HG02642 (cell line): ENCODE measurements at regions not wholly inside any gene's neighbourhood (a gene's known extent, or its start where the extent isn't known, plus 50 kb on each side); places are given as distances from the start of the nearest gene placed in this dataset.
"Not testable (repeated sequence)": the region's sequence is repeated elsewhere in the genome, so short reads cannot be mapped to it uniquely, and the experiment has no call there.

Experiments used
- ATAC-seq: cut with Tn5 transposase; IDR thresholded peaks from one replicate; pipeline ENCODE4 v1.9.1; 2021; ENCODE audit warnings: mild to moderate bottlenecking; ENCODE audit not compliant: unreplicated experiment, poor library complexity

DNA sequence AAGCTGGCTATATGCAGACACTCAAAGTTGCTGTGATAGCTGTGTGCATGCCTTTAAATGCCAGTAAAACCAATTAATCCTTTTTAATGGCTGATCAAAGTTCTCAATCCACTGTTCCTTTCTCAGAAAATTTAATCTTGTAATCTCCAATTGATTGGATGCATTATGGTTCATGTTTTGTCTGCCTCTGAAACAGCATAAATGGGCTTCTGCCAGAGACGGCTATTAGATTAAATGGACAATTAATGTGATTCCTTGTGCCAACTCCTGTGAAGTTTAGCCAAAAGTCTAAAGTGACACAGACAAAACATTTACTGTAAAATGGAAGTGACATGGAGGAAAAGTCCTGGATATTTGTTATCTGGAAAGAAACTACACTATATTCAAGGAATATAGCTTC, 952.5 kb upstream of the FAT3 start:
- ATAC-seq: no peak

DNA sequence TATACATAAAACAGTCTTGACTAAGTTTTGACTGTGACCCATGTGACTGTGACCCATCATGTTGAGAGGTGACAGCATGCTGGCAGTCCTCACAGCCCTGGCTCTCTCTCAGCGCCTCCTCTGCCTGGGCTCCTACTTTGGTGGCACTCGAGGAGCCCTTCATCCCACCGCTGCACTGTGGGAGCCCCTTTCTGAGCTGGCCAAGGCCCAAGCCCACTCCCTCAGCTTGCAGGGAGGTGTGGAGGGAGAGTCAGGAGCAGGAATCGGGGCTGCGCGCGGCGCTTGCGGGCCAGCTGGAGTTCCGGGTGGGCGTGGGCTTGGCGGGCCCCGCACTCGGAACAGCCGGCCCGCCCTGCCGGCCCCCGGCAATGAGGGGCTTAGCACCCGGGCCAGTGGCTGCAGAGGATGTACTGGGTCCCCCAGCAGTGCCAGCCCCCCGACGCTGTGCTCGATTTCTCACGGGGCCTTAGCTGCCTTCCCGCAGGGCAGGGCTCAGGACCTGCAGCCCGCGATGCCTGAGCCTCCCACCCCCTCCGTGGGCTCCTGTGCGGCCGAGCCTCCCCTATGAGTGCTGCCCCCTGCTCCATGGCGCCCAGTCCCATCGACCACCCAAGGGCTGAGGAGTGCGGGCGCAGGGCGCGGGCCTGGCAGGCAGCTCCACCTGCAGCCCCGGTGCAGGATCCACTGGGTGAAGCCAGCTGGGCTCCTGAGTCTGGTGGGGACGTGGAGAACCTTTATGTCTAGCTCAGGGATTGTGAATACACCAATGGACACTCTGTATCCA, 955.9 kb upstream of the FAT3 start:
- not testable (repeated sequence) for ATAC-seq

DNA sequence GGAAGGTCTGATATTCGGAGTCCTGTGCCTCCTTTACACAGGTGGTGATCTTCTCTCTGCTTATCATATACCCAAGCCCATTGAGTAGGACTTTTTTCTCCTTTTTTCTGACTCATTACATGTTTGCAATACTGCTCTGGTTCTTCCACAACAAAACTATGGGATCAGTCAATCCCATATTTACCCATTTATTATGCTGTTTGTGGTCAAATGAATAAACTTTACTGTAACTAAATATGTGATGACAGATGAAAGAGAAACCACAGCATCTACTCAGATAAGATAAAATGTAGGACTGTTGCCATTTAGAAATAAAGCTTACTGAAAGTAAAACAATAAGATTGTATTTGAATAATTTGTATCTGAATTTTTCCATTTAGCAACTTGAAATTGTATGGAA, 958.7 kb upstream of the FAT3 start:
- no peak for ATAC-seq

DNA sequence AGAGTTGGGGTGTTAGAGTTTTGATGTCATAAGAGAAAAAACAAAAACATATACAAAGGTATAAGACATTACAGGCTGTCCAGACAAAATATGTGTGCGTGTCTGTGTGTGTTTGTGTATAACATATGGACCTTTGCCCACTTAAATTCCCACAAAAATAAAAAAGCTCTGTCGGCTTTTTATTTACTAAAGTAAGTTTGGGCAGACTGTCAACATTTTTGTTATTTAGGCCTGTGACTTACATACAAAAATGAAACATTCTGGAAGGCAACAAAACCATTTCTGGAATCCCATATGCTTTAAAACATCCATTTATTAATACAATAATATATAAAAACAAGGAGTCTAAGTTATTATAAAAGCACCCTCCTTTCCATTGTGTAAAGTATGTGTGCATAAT, 960.1 kb upstream of the FAT3 start:
- no peak for ATAC-seq

DNA sequence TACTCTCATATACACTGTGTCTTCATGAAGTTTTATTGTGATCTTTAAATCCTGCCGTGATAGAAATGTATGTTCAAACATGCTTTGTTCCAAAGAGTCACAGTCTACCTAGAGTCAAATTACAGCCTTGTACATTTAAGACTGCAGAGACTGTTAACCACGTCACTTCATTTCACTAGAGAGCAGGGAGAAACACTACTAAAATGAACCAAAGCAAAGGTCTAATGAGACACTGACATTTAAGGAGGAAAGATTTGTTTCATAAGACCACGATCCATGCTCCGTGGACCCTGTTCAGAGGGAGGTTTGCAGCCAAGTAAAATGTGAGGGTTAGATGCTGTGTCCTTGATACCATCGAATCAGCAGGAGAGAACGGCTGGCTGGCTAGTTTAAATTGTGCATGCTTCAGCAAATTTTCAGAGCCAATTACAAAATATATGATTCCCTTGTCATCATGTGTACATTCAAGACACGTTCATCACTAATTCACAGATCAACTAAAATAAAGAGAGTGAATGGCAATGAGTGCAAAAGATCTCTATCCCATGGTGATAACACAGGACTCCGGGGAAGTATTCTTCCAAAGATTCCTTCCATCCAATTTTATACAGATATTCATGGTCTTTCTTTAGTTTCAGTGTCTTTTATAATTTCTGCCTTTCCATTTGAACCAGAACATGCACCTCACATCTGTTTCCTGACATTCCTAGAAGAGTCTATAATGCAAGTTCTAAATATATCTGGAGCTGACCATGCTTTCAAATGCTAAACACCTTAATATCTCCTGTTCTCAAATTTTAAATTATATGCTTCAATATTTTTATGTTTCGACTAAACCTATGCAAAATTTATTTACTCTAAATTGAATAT, 960.9 kb upstream of the FAT3 start:
- ATAC-seq: no peak

DNA sequence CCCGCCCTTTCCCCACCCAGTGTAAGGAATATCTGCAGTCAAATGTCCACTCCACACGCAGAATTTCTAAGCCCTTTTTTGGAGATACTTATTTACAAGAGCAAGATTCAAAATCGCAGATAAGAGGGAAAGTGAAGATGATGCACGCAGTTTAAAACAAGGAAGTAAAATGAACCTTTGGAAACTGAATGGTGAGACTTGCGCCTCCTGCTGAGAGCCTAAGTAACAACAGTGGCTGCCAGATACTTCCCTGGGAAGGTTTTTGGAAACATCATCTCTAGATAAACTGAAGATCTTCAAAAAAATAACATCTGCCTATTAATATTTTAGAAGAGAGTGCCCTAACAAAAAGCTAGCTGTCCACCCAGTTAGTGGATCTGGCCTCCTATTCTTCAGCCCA, 963.1 kb upstream of the FAT3 start:
- ATAC-seq: no peak

DNA sequence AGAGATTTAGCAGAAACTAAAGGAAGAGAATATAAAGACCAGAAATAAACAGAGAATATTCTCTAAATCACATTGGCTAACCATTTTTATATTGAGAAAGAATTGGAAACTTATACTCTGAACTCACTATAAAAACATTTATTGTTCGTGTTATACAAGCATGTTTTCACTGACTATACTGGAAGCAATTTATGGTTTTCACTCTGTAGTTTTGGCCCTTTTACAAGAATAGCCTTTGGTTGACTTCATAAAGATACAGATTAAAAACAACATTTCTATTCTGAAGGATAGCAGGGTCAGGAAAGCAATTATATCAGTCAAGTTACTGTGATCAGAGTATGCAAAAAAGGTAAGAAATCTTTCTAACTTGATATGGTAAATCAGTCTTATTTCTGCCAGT, 965.7 kb upstream of the FAT3 start:
- no peak for ATAC-seq

DNA sequence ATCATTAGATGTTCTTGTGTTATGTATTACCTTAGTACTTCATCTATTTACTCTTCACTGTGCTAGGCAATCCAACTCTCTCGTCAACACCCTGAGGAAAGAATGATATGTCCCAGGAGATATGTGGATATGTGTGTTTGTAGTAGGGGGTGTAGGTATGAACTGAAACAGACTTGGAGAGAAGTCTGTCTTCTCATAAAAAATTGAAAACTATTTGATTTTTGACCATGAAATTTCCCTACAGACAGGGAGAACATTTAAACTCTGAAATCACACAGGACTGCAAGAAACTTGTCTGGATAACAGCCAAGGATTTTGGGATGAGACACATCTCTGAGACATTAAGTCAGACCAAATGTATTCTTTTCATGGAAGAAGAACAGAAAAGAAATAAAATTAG, 967.0 kb upstream of the FAT3 start:
- ATAC-seq: no peak

DNA sequence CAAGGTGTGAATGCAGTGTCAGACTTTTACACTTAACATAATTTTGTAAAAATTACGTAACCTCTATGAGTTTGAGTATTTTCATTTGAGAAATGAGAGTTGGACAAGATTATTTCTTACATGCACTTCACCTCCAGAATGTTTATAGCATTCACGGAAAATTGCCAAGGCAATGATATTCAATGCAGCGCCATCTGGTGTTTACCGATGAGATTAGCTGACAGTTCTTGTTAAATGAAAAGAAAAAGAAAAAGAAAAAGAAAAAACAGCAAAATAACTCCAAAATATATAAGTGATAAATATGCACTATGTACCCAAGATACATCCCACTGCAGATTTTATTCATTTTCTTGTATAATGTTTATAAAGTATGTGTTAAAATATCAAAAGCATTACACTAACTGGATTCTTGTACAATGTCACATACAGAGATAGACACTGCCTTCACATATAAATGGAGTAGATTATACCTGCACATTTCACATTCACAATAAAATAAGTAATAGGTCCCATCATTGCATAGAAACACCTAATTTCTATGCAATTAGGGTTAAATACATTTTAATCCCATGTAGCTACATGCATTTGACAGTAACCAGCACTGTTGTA, 976.3 kb upstream of the FAT3 start:
- ATAC-seq: no peak

DNA sequence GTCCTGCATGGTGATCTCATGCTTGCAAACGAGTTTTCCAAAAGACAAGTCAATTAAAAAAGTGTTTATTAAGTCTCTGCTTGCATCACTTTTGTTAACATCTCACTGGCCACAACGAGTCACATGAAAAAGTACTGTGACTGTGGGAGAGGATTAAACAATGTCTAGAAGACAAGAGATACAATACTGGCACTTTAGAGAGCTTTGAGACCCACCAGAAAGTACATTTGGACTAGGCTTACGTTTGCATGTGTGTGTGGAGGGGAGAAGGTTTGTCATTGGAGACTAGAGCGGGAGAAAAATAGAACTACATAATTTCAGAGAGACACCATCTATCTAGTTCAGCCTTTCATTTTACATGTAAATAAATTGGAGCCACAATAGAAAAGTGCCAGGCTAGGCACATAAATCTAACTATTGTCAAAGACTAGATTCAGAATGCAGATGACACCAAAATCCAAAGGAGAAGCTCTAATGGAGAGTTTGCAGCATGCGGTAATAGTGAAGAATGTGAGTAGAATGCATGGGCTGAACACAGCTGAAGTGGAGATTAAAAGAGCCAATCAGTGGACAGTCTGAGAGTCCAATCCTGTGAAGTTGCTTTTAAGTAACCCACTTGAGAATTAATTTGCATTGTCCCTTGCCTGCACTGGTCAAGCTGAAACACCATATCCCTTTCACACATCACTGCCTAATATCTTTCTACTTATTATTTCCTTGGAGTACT, 977.4 kb upstream of the FAT3 start:
- ATAC-seq: no peak

DNA sequence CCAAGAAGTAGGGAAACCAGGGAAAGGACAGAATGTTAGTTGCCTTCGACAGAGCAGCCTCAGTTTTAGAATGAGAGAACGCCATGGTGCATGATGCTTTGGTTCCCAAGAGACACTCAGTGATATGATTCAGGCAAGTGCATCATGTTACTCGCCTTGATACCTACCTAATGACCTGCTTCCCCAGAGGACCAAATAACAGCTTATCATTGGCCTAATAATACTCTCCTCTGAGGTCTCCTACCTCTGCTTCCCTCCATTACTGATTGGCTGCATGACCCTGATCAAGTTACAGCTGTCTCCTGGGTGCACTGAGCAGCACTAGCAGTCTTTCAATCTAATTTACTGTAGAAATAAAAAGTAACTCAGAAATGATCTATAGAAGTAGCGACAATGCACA, 979.7 kb upstream of the FAT3 start:
- no peak for ATAC-seq

DNA sequence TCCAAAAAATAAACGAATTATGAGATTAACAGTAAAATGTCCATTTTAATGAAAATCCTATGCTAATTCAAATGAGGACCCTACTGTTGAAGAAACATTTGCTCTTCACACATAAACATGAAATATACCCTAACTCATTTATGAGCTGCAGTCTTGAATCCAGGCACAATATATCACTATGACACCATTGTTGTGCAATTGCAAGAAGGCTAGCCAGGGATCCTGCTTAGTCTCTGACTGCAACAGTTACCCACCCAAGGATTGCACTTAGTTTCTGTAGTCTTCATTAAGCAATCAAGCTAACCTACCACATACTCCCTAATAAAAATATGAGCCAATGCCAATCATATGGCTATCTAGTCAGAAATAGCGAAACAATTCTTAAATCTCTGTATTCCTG, 981.0 kb upstream of the FAT3 start:
- ATAC-seq: no peak

DNA sequence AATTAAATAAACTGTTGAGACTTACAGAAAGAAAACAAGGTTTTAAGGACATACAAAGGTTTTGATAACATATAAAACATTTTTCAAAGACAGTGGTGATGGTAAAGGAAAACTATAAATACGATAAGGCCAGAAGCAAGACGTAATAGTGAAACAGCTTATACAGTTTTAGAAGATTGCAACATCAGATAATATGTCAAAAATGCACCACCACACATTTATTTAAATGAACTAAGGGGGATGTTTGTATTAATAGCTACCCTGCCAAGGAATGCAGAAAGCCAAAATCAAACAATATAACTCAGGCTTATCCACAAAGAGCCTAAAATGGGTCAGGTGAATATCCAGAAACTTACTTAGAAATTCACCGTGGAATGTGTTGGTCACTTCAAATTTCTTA, 981.6 kb upstream of the FAT3 start:
- ATAC-seq: no peak

DNA sequence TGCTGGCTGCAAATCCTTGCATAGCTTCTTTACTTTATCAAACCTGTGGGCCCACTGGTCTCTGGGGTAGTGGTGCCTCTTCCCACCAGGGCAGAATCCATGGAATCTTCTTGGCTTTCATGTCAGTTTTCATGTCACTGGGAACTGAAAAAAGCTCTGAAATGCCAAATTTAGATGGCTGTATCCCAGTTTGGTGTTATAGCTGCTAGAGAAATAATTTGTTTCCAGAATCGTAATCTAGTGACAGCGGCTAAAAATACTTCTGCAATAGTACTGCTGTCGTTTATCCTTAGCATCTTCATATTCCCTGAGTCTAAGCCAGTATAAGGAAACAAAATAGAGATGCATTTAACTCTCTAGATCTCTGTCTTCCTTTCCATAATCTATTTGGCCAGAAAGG, 983.4 kb upstream of the FAT3 start:
- ATAC-seq: no peak

DNA sequence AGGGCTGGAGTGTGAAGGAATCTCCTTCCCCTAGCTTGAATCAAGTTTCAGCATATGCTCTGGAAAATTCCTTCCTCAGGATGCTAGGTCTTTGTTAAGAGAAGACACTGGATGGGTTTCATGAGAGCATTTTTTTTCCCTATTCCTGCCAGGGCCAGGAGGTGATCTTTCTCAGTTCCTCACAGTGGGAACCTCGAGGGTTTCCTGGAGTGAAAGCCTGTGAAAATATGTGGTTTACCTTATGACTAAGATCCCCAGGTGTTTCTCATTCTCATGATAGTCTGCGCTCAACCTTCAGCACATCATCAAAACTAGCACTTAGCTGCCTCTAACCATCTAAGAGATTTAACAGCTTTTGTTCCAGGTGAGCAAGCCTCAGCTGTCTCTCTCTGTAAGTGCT, 985.3 kb upstream of the FAT3 start:
- ATAC-seq: no peak

DNA sequence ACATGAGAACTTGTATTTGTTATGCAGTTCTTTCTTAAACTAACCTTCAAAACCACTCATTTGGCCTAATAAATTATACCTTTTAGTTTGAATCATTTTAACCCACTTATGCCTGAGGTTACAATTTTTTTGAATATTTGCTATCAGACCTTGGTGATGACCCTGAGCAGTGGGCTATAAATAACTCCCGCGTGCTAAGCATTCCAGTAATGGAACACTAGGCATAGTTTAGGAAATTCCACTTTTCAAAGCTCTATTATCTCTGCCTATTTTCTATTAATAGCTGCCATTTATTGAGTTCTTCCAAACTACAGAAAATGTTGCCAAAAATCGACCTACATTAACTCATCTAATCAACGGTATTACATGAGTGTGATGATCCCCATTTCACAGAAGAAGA, 993.4 kb upstream of the FAT3 start:
- ATAC-seq: no peak

DNA sequence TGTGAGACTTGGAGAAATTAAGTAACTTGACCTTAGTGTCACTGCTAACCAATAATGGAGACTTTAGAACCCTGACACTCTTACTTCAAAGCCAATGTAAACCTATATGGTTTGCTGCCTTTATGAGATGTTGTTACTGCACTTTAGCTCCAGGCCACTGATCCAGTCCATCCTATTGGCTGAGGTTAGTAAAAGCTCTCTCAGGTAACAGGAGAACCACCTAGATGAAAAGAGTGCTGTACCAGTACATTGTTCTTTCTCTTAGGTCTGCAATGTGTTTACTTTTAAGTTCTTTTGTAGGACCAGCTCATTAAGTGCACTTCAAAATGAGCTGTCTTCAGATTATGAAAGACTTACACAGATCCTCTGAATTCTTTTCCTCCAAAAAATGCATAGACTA, 994.0 kb upstream of the FAT3 start:
- ATAC-seq: no peak

DNA sequence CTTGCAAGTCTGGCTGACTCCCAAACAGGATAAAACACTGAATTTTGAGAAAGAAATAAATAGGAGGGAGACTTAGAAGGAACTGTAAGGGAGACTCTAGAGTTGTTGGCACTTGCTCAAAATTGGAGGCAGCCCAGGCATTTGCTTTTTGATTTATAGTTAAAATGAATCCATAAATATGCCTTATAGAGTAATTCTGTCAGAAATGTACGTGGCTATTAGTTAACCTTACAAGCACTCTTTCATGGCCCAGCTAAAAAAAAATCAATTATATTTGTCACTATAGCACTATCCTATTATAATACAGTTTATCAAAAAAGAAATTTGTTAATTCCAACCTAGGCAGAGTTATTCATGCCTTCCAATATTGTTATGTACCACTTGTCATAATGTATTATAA, 1000.0 kb upstream of the CHORDC1 start:
- ATAC-seq: no peak

DNA sequence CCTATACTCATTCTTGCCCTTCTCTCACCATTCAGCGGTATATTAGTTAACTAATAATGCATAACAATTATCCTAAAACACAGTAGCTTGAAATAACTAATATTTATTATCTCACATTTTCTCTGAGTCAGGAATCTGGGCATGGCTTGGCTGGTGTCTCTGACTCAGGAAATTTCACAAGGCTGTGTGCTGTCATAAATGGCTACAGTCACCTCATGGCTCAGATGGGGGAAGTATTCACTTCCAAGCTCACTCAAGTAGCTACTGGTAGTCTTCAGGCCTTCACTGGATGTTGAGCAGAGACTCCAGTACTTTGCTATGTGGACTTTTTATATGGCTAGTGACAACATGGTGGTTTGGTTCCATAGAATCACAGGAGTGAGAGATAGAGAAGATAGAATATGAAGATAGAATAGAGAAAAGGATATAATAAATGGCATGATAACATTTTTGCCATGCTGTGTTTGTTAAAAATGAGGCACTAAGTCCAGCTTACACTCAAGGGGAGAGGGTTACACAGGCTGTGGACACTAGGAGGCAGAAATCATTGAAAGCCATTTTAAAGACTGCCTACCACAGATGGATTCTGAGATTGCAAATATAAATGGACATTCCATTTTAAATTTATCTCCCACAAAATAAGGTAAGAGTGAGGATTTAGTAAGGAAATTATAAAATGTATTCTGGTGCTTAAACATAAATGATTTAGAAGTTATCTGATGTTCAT, 997.8 kb upstream of the CHORDC1 start:
- no peak for ATAC-seq

DNA sequence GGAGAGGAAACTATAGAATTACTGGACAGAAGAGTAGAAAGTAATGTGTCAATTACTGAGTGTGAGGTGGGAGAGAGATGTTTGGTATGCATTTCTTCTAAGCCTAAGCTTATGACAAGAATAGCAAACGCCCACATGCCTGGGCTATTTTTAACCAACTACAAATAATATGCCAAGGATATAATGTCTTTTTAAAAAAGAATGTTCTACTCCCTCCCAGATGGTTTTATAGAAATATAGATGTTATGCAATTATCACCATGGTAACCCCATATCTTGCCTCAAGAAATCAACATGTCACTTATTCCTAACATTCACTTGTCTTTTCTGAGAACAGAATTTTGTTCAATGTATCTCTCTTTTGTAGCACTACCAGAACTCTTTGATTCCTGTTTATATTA, 996.7 kb upstream of the CHORDC1 start:
- ATAC-seq: no peak
